GM20000 (cell line): ENCODE measurements at regions not wholly inside any gene's neighbourhood (a gene's known extent, or its start where the extent isn't known, plus 50 kb on each side); places are given as distances from the start of the nearest gene placed in this dataset.

Experiments
- DNase-seq: peaks from one replicate; pipeline ENCODE4 v3.0.0; 2012; ENCODE audit warnings: low spot score
- CTCF ChIP-seq: IDR thresholded peaks from 2 replicates; pipeline ENCODE4 v1.5.1; 2012; ENCODE audit warnings: mild to moderate bottlenecking, control low read depth; ENCODE audit errors: extremely low read depth, missing control alignments

- no peak for TF ChIP-seq CTCF
- DNase-seq, result no peak
Observed at GRCh38 chr18:40412410-40412809, 1542.6 kb upstream of the PIK3C3 start.

- no peak for TF ChIP-seq CTCF
- no peak for DNase-seq
Observed at GRCh38 chr18:40407909-40408308, 1547.1 kb upstream of the PIK3C3 start.

GRCh38 chr18:40404284-40404683 is 1550.8 kb upstream of the PIK3C3 start:
- no peak for TF ChIP-seq CTCF
- DNase-seq, result no peak

- no peak for DNase-seq
- TF ChIP-seq CTCF, result no peak
Observed at GRCh38 chr18:40402052-40402451, 1553.0 kb upstream of the PIK3C3 start.

- DNase-seq, result no peak
- TF ChIP-seq CTCF, result no peak
Observed at GRCh38 chr18:40388121-40388520, 1566.9 kb upstream of the PIK3C3 start.

GRCh38 chr18:40387130-40387787 is 1567.8 kb upstream of the PIK3C3 start:
- DNase-seq, result no peak
- TF ChIP-seq CTCF, result no peak

GRCh38 chr18:40382197-40382596 is 1572.8 kb upstream of the PIK3C3 start:
- no peak for DNase-seq
- no peak for TF ChIP-seq CTCF
